Activated T-helper 1 cell treated with anti-CD3 and anti-CD28 coated beads, Interleukin-2, amount 50 U/mL, for 16 hours (primary cell): ENCODE measurements at regions not wholly inside any gene's neighbourhood (a gene's known extent, or its start where the extent isn't known, plus 50 kb on each side); places are given as distances from the start of the nearest gene placed in this dataset.

ENCODE experiments used
- DNase-seq, 2 donors: peaks; one replicate each; pipeline ENCODE4 v3.0.0-alpha.2; 2020; ENCODE audit warnings: low read depth in 1 of 2, low spot score in 1 of 2

GRCh38 chr7:41878309-41879295 is 175.7 kb upstream of the INHBA start:
- DNase-seq = no peak

- no peak for DNase-seq
These were observed 174.2 kb upstream of the INHBA start for GRCh38 chr7:41877118-41877517.

DNA sequence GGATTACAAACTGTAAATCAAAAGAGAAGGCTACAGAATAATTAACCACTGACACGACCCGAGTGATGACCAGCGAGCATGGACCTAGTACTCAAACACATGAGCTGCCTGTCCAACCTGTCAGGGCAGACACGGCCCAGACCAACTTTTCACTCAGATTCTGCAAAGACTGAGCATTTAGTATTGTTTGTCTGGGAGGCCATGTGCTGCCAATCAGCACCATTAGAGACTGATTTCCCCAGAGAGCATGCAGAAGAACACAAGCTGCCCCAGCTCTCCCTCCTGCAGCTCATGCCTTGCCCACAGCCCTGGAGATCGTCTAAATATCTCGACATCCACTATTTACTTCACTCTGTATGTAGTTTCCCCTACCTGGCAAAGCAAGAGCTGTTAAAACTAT is 172.6 kb upstream of the INHBA start:
- DNase-seq = no peak

DNA sequence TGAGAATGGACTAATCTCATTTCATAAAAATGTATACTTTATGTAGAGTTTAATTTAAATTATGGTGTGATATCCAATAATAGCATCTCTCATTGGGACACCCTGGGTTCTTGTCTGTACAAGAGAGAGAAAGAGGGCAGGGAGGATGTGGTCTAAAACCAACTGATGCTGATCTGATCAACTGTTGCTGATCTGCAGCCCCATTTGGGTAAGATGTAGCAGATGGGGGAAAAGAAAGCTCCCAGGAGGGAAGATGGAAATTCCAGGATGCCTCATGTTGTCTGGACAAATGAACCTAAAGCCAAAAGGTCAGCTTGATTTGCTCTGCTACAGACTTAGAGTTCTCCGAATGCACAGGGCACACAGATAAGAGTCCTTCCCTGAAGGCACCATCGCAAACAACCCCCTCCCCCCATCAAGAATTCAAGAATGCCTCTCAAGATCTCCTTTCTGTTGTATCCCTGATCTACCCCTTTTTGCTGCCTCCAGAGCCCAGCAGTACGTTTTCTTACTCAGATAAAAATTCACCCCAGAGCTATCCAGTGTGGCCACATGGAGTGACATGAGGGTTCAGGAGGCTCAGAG is 171.4 kb upstream of the INHBA start:
- no peak for DNase-seq

DNA sequence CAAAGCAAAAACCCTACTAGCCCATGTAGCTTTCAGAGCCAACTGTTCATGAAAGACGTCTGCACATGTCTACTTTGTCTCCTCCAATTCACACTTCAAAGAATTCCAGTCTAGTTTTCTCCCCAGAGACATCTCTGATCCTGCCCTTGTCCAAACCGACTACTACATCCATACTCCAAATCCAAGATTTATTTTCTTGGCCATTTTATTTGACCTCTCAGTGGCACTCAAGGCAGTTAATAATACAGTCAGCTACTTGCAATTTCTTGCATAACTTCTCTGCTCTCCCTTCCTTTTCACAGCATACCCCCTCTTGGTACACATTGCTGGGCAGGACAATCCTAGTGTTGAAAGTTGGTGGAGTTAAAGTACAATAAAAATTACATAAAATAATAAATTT is 170.9 kb upstream of the INHBA start:
- no peak for DNase-seq

DNA sequence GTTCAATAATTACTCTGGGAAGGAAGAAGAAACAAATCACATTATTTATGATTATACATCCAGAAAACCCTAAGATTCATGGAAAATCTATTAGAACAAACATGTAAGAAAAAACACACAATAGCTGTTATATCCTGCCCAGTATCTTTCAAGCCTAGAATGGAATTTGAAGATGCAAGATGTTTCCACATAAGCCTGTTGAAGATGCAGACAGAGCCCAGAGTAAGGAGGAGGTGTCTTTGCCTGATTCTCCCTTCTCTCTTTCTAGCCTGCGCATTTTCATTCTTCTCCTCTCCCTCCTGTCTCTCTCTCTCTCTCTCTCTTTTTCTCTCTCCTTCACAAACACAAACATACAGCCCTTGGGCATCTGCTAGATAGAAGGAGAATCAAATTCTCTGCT is 170.1 kb upstream of the INHBA start:
- no peak for DNase-seq

GRCh38 chr7:41870461-41871138 is 167.7 kb upstream of the INHBA start:
- DNase-seq = no peak

GRCh38 chr7:41869997-41870396 is 167.1 kb upstream of the INHBA start:
- DNase-seq = no peak

- DNase-seq = no peak
These were observed 166.7 kb upstream of the INHBA start for GRCh38 chr7:41869596-41869995.

DNA sequence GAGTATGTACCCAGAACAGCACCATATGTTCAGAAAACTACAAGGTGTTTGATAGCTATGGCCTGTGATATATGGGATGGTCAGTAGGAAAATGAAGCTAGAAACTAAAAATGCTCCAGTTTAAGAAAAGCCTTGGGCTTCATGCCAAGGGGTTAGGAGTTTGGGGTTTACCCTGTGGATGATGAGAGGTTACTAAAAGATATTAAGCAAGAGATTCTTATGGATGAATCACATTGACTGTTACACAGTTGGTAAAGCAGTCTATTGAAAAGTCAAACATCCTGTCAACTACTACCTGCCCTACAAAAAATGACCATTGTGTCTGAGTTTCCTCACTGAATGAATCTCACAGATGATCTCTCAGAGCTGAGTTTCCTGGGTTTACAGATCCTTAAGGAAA is 166.2 kb upstream of the INHBA start:
- DNase-seq = no peak

- DNase-seq = no peak
These were observed 164.9 kb upstream of the INHBA start for GRCh38 chr7:41867639-41868280.

GRCh38 chr7:41862261-41862660 is 159.4 kb upstream of the INHBA start:
- no peak for DNase-seq

DNA sequence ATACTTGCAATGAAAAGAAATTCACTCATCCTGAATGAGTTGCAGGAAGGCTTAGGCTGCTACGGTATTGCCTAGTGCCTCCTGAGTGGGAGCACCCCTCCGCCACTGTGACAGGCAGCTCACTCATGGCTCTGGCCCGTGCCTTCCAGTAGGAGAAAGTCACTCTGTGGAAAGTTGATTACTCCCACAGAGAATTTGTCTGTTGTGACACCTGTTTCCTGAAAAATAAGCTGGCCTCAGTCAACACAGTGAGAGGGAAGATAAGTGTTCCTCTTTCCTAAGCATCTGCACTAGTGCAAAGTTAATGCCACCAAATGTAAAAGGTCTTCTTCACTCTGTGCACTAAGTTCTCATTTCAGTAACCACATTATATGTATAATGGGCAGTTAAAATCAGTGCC is 158.8 kb upstream of the INHBA start:
- no peak for DNase-seq

GRCh38 chr7:41858201-41858600 is 155.3 kb upstream of the INHBA start:
- DNase-seq = no peak

GRCh38 chr7:41855798-41856197 is 152.9 kb upstream of the INHBA start:
- DNase-seq = no peak

- no peak for DNase-seq
These were observed 144.7 kb upstream of the INHBA start for GRCh38 chr7:41847606-41848005.

- no peak for DNase-seq
These were observed 144.3 kb upstream of the INHBA start for GRCh38 chr7:41847151-41847550.

DNA sequence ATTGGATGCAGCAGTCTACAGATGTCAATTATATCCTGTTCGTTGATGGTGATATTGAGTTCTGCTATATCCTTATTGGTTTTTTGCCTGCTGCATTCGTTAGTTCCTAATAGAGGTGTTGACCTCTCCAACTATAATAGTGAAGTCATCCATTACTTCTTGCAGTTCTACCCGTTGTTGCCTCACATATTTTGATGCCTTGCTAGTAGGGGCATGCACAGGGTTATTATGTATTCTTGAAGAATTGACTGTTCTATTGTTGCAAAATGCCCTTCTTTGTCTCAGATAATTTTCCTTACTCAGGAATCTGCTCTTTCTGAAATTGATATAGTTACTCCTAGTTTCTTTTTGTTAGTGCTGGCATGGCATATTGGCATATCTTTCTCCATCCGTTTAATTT is 140.1 kb upstream of the INHBA start:
- DNase-seq = no peak

GRCh38 chr7:41837916-41838315 is 135.0 kb upstream of the INHBA start:
- DNase-seq = no peak

DNA sequence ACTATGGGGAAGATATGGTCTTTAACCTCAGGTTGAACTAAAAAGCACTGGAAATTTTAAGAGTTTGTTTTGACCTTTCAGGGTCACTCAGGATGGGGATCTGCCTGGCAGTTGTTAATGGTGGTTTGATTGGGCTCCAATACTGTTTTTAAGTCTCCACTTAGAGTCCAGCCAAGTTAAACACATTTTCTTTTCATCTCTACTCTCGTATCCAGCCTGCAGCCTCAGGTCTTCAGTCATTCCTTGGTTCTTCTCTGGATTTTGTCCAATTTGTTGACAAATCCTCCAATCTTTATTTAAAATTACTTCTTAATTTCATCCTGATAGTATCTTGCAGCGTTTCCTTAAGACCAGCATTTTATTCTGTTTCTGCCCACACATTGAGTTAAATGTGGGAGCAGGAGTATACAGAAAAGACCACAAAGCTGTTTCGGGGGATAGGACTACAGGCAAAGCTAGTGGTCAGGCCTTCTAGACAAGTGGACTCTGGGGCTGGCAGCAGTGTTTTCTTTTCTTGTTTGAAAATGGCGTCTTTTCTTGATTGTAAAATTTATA is 133.2 kb upstream of the INHBA start:
- DNase-seq = no peak
